ENCODE measurements at regions not wholly inside any gene's neighbourhood (a gene's known extent, or its start where the extent isn't known, plus 50 kb on each side); places are given as distances from the start of the nearest gene placed in this dataset.
A peak's percentile ranks its signal among the peaks of the same experiment; 100 is the strongest.

DNA sequence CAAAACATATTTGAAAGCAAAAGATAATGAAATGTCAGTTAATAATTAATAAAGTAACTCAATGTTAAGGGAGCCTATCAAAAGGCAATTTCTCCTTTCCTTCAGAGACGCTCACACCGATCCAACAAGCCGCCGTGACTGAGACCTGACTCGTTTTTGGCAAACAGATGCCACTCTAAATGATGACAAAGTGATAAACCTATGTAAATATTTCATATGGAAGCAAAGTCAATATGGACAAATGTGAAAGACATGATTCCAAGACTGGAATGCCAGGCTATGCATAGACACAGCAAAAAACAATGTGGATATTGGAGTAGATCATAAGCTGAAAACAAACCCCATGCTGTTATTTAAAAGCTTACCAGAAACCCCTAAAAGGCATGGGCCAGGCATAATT lies 137.2 kb upstream of the SUCLG2 start:
- no TSS peak for BruUV-seq (replicated peaks)
- POLR2A ChIA-PET (ENCODE audit: low non-redundant PET) = no interaction called here
- no peak for DNase-seq (ENCODE audit: low spot score)
- CTCF ChIA-PET = no interaction called here
- Histone ChIP-seq H3K27ac (ENCODE audit: low read depth, low read length, poor library complexity, severe bottlenecking) (no peak overlapping the region), H3K9me3 (ENCODE audit: low read depth, low read length, poor library complexity, severe bottlenecking) (no peaks in the 10 kb centered on the region), H3K4me3 (ENCODE audit: low read depth, low read length, poor library complexity, severe bottlenecking) (no peak overlapping the region), H3K27me3 (replicated peaks; ENCODE audit: insufficient read depth, low read depth, low read length, poor library complexity) (no peaks in the 10 kb centered on the region), H3K36me3 (ENCODE audit: insufficient read depth, low read length, poor library complexity, severe bottlenecking) (no peaks in the 10 kb centered on the region), H3K4me1 (ENCODE audit: insufficient read depth, low read length, poor library complexity, severe bottlenecking) (no peaks in the 10 kb centered on the region)
- intact Hi-C loops (cut with micrococcal nuclease; ENCODE audit: unreplicated experiment) = loop anchor here (2.0 kb wide), 1 partner anchor 407 kb away; no protein-coding TSS in a partner anchor
- TF ChIP-seq EZH2 (IDR thresholded peaks at IDR 0.05; ENCODE audit: borderline replicate concordance, low read depth, low read length, poor library complexity, severe bottlenecking) (no peak), CTCF (conservative IDR thresholded peaks at IDR 0.05; ENCODE audit: low read depth, low read length) (no peak)

GRCh38 chr3:67790043-67790442 lies 135.6 kb upstream of the SUCLG2 start:
- no peak overlapping the region for H3K27ac ChIP-seq (ENCODE audit: low read depth, low read length, poor library complexity, severe bottlenecking)
- no peaks in the 10 kb centered on the region for H3K36me3 ChIP-seq (ENCODE audit: insufficient read depth, low read length, poor library complexity, severe bottlenecking)
- ChIA-PET CTCF (no interaction called here), POLR2A (ENCODE audit: low non-redundant PET) (no interaction called here)
- TF ChIP-seq EZH2 (IDR thresholded peaks at IDR 0.05; ENCODE audit: borderline replicate concordance, low read depth, low read length, poor library complexity, severe bottlenecking) (no peak), CTCF (conservative IDR thresholded peaks at IDR 0.05; ENCODE audit: low read depth, low read length) (peak; percentile 56)
- no peaks in the 10 kb centered on the region for H3K27me3 ChIP-seq (replicated peaks; ENCODE audit: insufficient read depth, low read depth, low read length, poor library complexity)
- intact Hi-C loops (cut with micrococcal nuclease; ENCODE audit: unreplicated experiment) = loop anchor here (2.0 kb wide), 1 partner anchor 405 kb away; no protein-coding TSS in a partner anchor
- no peak overlapping the region for H3K4me3 ChIP-seq (ENCODE audit: low read depth, low read length, poor library complexity, severe bottlenecking)
- no TSS peak for BruUV-seq (replicated peaks)
- no peaks in the 10 kb centered on the region for H3K4me1 ChIP-seq (ENCODE audit: insufficient read depth, low read length, poor library complexity, severe bottlenecking)
- DNase-seq (ENCODE audit: low spot score) = peak; percentile 38
- H3K9me3 ChIP-seq (ENCODE audit: low read depth, low read length, poor library complexity, severe bottlenecking) = no peaks in the 10 kb centered on the region

GRCh38 chr3:67788396-67788795 lies 134.0 kb upstream of the SUCLG2 start:
- CTCF ChIA-PET = no interaction called here
- intact Hi-C loops (cut with micrococcal nuclease; ENCODE audit: unreplicated experiment) = loop anchor here (10.0 kb wide), 1 partner anchor 674 kb away; no protein-coding TSS in a partner anchor
- Histone ChIP-seq H3K4me1 (ENCODE audit: insufficient read depth, low read length, poor library complexity, severe bottlenecking) (no peaks in the 10 kb centered on the region), H3K27me3 (replicated peaks; ENCODE audit: insufficient read depth, low read depth, low read length, poor library complexity) (no peaks in the 10 kb centered on the region), H3K36me3 (ENCODE audit: insufficient read depth, low read length, poor library complexity, severe bottlenecking) (no peaks in the 10 kb centered on the region), H3K4me3 (ENCODE audit: low read depth, low read length, poor library complexity, severe bottlenecking) (no peak overlapping the region), H3K27ac (ENCODE audit: low read depth, low read length, poor library complexity, severe bottlenecking) (no peak overlapping the region), H3K9me3 (ENCODE audit: low read depth, low read length, poor library complexity, severe bottlenecking) (no peaks in the 10 kb centered on the region)
- no TSS peak for BruUV-seq (replicated peaks)
- POLR2A ChIA-PET (ENCODE audit: low non-redundant PET) = no interaction called here
- DNase-seq (ENCODE audit: low spot score) = no peak
- TF ChIP-seq EZH2 (IDR thresholded peaks at IDR 0.05; ENCODE audit: borderline replicate concordance, low read depth, low read length, poor library complexity, severe bottlenecking) (no peak), CTCF (conservative IDR thresholded peaks at IDR 0.05; ENCODE audit: low read depth, low read length) (no peak)
